NCI-H1417 (cell line): ENCODE measurements at regions not wholly inside any gene's neighbourhood (a gene's known extent, or its start where the extent isn't known, plus 50 kb on each side); places are given as distances from the start of the nearest gene placed in this dataset.
"Not testable (repeated sequence)": the region's sequence is repeated elsewhere in the genome, so short reads cannot be mapped to it uniquely, and the experiment has no call there.

ENCODE experiments used
- DNase-seq, 3 experiments: peaks; one replicate each; lab custom pipeline; 2025; lab: John Stamatoyannopoulos, UW

DNA sequence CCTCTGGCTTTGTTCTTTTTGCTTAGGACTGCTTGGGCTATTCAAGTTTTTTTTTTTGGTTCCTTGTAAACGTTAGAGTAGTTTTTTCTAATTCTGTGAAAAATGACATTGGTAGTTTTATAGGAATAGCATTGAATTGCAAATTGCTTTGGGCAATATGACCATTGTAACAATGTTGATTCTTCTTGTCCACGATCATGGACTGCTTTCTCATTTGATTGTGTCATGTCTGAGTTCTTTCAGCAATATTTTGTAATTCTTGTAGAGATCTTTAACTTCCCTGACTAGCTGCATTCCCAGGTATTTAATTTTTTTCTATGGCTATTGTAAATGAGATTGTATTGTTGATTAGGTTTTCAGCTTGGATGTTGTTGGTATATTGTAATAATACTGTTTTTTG lies 286.2 kb upstream of the C1QTNF3 start:
- DNase-seq: not testable (repeated sequence)

DNA sequence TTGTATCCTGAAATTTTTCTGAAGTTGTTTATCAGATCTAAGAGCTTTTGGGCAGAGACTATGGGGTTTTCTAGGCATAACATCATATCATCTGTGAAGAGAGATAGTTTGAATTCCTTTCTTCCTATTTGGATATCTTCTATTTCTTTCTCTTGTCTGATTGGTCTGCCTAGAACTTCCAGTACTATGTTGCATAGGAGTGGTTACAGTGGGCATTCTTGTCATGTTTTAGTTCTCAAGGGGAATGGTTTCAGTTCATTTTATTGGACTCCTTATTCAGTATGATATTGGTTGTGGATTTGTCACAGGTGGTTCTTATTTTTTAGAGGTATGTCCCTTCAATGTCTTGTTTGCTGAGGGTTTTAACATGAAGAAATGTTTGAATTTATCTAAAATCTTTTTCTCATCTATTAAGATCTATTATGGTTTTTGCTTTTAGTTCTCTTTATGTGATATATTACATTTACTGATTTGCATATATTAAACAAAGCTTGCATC lies 286.6 kb upstream of the C1QTNF3 start:
- not testable (repeated sequence) for DNase-seq

DNA sequence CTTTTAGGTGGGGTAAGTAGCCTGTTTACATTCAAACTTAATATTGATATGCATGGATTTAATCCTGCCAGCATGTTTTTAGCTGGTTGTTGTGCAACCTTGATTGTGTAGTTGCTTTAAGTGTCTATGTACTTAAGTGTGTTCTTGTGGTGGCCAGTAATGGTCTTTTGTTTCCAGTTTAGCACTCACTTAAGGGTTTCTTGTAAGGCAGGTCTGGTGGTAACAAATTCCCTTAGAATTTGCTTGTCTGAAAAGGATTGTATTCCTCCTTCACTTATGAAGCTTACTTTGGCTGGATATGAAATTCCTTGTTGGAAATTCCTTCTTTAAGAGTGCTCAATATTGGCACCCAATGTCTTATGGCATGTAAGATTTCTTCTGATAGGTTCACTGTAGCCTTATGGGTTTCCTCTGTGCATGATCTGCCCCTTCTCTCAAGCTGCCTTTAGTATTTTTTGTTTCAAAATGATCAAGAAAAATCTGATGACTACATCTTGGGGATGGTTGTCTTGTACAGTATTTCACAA lies 289.0 kb upstream of the C1QTNF3 start:
- DNase-seq: not testable (repeated sequence)

DNA sequence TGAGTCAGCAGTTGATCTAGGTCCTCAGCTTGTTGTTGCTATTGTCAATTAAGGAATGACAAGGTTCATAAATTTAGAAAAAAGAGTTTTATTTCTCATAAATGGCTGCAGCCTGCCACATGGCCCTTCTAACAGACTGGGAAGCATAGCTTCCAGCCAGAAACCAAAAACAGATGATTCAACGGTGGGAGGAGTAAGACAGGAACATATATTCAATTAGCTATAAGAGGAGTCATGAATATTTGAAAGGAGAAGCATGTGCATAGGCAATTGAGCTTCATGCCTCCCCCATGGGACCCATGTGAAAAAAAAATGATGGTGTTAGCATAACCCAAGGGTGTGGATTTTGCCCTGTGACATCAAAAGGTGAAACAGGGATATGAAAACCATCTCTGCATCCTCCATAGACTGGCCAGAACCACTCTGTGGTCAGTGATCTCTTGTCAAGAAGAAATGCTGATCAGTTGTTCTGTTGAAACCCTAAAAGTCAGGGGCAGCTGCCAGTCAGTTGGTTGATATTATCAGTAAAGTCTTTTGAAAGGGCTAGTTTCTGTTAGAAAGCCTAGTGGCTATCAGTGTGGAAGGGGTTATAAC lies 296.5 kb upstream of the C1QTNF3 start:
- DNase-seq: not testable (repeated sequence)

DNA sequence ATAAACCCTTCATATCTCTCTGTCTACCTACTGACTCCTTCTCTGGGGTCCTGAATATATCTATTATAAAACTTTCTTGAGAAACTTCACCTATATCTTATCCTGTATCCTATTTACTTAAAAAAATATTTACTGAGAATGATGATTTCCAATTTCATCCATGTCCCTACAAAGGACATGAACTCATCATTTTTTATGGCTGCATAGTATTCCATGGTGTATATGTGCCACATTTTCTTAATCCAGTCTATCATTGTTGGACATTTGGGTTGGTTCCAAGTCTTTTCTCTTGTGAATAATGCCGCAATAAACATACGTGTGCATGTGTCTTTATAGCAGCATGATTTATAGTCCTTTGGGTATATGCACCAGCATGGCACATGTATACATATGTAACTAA lies 301.7 kb upstream of the RAI14 start:
- DNase-seq: not testable (repeated sequence)

DNA sequence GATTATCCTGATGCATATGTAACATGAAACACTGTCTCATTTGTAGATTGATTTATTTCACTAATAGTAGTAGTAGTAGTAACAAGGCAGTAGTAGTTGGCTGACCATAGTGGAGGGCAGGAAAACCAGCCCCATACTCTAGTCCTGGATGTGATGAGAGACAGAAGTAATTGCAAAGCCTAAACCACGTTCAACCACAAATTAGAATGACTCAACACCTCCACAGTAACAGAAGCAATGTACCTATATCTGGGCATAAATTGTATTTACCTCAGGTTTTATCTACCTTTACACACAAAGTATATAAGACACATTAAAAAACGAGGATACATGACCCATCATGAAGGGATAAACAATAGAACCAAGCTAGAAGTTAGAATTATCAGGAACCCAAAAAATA lies 284.7 kb upstream of the RAI14 start:
- not testable (repeated sequence) for DNase-seq

DNA sequence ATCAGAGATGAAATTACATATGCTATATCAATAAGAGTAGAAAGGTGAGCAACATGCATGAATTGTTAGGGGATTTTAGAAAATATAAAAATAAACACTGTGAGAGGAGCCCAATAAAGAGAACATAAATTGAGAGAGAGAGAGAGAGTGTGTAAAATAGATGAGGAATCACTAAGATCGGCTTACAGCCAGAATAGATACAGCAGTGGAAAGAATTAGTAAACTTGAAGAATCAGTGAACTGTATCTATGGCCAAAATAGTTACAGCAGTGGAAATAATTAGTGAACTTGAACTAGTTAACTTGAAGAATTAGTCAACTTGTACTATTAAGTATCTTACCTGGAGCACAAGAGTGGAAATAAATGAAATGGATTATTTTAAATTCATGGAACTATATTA lies 284.3 kb upstream of the RAI14 start:
- DNase-seq: not testable (repeated sequence)

DNA sequence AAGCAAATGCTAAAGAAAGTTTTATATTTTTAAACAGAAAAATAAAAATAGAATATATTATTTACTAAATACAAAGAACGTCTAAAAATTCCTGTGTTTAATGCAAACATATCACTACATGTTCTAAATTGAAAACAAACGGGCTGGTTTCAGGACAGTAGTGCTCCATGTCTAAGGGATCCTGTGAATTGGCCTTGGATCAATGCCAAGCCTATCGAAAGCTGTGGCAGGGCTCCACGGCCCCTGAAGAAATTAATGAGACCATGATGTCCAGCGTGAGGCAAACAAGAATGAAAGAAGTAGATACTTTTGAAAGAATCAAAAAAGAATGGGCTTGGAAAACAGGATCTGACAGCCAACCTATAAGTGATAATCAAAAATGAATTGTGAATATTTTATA lies 283.4 kb upstream of the RAI14 start:
- DNase-seq: peak in 1 of 3 experiments; percentile 14

DNA sequence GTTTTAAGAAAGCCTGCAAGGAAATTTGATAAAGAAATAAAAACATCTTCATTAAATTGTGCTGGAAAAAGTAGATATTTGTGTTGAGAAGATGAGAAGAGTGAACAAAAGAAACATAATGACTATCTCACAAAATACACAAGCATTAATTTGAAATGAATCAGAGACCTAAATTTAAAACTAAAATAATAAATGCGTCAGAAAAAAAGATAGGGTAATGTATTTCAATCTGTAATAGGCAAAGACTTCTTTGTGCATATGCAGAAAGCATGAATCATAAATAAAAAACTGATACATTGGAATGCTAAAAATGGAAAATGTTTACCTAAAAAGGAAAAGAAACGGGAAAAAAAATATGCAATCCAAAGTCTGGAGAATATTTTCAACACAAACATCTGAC lies 278.5 kb upstream of the RAI14 start:
- DNase-seq: not testable (repeated sequence)

DNA sequence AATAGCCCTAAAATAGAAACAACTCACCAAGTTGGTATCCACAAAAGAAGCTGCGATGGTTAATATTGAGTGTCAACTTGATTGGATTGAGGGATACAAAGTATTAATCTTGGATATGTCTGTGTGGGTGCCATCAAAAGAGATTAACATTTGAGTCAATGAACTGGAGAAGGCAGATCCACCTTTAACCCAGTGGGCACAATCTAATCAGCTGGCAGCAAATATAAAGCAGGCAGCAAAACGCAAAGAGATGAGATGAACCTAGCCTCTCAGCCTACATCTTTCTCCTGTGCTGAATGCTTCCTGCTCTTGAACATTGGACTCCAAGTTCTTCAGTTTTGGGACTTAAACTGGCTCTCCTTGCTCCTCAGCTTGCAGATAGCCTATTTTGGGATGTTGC lies 277.6 kb upstream of the RAI14 start:
- DNase-seq: not testable (repeated sequence)

DNA sequence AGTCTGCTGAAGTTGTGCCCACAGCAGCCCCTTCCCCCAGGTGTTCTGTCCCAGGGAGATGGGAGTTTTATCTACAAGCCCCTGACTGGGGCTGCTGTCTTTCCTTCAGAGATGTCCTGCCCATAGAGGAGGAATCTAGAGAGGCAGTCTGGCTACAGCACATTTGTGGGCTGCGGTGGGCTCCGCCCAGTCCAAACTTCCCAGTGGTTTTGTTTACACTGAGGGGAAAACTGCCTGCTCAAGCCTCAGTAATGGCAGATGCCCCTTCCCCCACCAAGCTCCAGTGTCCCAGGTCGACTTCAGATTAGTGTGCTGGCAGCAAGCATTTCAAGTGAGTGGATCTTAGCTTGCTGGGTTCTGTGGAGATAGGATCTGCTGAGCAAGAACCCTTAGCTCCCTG lies 267.4 kb upstream of the RAI14 start:
- DNase-seq: not testable (repeated sequence)

DNA sequence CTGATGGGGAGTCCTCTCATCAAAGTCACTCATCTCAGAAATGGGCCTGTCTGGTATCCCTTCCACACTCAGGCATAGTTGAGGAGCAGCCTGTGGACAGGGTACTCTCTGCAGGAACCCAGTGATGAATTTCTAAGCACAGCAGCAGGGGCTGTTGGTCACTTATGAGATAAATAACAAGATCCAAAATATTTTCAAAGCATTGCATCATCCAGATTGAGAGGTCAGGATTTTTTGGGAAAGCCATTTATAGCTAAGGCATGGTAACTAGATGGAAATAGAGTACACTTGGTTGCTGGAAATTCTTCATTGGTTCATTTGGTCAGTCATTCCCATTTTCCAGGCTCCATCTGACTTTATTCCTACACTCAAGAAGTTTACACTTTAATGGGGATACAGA lies 246.8 kb upstream of the RAI14 start:
- no peak for DNase-seq

DNA sequence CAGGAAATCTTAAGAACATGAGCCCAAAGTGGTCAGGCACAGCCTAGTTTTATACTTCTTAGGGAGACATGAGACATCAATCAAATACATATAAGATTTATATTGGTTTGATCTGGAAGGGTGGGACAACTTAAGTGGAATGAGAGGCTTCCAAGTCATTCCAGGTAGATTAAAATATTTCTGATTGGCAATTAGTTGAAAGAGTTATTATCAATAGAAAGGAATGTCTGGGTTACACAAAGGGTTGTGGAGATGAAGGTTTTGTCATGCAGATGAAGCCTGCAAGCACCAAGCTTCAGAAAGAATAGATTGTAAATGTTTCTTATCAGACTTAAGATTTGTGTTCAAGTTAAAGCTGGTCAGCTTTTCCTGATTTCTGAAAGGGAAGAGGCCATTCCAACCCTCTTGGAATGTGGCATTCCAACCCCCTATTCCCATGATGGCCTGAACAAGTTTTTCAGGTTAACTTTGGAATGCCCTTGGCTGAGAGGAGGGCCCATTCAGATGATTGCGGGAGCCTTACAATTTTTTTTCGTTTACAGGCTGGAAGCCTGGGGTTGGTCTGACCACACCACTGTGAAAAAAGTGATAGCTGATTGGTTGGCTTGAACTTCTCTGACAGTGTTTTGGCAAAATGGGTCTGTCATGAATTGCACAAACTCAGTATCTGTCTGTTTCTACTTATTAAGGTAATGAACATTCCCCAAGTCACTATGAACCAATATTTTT lies 245.6 kb upstream of the RAI14 start:
- no peak for DNase-seq

DNA sequence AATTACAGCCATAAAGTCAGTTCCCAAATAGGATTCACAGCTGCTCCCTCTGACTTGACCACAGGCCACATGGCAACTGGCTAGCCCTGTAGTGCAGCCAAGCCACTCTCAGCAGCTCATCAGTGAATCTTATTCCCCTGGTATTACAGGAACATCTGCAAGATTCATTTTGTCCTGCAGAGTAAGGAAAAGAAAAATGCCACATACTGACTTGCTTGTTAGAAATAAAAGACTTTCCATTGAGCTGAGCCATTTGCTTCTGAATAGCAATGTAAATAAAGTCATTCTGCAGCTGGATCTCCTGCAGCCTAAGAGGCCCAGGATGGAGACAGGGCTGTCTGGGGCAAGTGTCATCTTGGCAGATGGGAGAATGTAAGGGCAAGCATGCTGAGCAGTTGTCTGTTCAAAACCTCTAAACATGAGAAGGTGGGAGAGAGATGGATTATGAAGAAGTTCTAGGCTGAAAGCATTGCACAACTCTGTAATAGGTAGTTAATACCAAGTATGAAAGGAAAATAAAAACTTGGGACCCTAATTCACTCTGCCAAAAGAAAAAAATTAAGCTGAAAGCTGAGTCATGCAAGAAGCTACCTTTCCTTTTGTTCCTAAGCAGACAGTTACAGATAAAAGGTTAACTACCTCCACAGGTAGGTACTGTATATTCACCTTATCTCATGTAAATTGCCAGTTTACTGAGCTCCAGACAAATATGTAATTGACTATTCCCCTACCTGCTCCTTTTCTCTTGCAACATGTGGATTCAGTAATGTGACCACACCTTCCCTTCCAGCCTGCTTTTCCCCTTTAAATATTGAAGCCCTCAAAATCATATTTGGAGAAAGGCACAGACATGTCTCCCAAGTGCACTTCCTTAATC lies 244.4 kb upstream of the RAI14 start:
- peak; percentile 15 to 65 (median 39) for DNase-seq

DNA sequence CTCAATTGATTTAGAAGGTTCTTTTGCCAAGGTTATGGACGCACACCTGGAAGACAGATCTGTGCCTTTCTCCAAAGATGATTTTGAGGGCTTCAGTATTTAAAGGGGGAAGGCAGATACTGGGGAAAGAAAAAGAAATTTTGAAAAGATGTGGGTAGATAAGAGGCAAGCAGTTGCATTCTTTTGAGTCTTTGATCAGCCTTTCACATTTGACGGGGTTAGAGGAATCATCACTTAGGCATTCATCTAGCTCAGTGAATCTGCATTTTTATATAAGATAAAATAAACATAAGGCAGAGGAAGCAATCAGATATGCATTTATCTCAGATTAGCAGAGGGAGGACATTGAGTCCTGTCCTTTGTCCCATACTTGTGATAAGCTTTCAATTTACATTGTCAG lies 243.4 kb upstream of the RAI14 start:
- DNase-seq: no peak

DNA sequence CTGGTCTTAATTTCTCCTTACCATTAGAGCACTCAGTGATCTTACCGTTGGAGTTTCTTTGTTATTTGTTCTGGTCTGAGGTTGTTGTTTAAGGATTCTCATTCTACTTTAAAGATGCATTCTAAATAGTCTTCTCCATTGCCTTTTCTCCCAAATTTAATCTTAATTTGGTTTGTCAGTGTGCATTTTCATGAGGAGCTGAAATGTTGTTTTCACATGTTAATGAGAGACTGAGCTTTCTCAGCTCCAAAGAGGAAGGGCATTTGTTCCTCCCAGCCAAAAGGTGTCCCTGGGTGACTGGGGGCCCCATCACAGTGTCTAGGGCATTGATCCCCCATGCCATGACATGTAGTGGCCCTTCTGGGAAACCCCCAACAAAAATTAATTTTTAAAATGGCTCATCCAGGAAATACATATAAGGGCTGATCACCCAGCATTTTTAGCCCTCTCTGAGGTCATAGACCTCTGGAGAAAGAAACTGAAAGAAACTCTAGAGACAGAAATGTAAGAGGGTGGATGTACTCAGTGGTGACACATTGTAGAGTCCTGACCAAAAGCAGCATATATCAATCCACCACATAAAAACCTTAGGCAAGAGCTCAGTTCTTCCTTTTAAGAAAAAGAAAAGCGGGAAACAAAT lies 240.4 kb upstream of the RAI14 start:
- DNase-seq: no peak

DNA sequence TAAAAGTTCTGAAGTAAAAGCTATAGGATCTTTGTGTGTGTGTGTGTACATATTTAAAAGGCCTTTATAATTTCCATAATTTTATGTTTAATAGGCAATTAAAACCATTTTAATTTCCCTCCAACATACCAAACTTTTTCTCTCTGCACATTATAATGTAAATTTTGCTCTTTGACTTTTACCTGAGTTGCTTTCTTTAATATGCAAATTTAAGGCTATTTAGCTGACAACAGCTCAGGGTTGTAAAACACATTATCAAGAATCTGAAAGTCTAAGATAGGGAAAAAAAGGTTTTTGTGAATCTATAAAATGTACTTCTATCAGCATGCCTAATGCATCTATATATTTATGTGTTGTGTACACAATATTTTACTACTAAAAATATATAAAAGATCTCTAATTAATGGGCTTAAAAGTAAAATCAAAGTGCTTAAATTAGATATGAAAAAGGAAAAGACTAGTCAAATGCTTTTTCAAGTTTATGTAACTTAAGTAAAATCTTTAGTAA lies 239.6 kb upstream of the RAI14 start:
- no peak for DNase-seq

DNA sequence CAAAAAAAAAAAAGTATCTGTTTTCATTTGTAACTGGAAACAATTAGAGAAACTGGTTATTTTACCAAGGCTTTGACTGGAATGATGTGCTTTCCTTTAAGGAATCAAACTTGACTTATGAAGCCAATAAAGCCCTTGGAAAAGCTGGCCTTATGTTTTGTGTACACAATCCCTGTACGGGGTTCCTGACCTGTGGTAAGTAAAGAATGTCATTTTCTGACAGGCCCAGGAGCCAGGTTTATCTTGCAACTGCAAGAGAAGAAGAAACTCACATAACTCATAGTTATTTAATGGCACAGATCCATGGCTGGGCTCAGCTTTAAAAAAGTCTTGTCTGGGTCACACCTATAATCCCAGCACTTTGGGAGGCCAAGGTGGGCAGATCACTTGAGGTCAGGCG lies 235.9 kb upstream of the RAI14 start:
- DNase-seq: not testable (repeated sequence)

DNA sequence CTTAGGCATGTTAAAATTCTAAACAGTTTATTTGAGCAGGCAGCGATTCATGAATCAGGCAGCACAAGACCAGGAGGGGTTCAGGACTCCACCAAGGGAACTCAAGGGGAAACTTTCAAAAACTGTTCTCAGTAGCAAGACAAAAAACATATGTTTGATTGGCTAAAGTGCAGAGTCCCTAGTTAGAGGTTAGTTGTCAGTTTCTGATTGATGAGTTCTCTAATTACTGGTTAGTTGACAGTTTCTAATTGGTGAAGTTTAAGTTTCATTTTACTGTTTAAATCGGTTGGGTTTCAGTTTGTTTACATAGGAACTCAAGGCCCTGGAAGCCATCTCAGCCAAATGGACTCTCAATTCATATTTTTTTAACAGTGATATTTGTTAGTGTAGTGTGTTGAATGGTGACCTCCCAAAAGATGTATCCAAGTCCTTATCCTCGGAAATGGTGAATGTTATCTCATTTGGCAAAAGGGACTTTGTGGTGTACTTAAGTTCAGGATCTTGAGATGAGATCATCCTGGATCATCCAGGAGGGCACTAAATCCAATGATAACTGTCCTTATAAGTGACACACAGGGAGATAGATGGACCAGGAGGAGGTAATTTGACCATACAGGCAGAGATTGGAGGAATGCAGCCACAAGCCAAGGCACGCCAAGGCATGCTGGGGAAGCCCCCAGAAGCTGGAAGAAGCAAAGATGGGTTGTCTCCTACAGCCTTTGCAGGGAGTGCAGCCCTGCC lies 219.2 kb upstream of the RAI14 start:
- peak in 1 of 3 experiments; percentile 18 for DNase-seq

DNA sequence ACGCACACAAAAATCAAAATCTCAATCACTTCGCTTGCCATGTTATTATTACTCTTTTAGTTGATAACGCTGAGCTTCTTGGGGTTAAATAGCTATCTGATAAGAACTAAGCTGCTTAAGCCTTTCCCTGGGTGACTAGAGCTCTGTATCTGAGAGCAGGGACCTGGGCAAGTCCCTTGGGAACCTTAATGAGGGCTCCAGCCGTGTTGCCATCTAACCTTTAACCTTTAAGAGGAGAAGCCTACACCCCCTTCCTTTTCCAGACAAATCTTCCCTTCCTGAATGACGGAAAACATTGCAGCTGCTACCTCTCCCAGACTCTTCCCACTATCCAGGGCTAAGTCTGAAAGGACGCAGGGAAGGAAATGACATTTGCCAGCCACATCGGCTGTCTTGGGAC lies 216.5 kb upstream of the RAI14 start:
- DNase-seq: no peak

DNA sequence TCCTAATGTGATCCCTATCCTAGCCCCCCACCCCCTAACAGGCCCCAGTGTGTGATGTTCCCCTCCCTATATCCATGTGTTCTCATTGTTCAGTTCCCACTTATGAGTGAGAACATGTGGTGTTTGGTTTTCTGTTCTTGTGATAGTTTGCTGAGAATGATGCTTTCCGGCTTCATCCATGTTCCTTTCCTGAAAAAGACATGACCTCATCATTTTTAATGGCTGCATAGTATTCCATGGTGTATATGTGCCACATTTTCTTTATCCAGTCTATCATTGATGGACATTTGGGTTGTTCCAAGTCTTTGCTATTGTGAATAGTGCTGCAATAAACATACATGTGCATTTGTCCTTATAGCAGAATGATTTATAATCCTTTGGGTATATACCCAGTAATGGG lies 214.4 kb upstream of the RAI14 start:
- DNase-seq: not testable (repeated sequence)
